ENCODE measurements at regions not wholly inside any gene's neighbourhood (a gene's known extent, or its start where the extent isn't known, plus 50 kb on each side); places are given as distances from the start of the nearest gene placed in this dataset.

DNA sequence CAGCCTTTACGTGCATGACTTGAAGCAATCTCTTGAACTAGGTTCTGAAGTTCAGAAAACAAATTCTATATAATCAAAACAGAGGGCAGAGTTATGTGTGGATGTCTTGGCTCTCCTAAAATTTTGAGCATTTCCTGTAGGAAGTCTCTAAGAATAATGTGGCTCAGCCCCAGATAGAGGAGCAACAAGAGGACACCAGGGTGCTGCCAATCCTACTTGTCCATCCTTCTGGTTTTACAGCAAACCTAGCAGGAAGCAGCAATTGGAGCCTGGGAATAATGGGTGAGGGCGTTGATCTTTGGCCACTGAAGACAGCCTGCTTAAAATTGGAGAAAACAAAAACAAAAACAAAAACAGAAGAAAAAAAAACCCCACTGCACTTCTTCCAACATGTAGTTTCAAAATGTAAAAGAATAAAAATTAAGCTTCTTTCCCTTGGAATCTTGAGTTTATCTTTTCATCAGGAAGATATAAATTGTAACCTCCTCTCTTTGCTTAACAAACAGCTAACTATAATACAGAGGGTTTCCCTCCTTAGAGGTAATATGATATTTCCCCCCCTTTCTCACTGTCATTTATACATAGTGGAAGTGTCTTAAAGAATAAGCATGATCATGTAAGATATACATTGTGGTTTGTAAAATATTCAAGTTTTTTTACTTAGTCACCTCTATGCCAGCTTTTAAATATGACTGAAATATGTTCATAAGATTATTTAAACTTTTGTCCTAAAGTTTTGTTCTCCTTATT, 130.6 kb downstream of the FBXO8 start:
- Mint-ChIP-seq H3K4me3 (no peak overlapping the region), H3K36me3 (no peaks in the 10 kb centered on the region), H3K4me1 (peaks cover 43% of the 10 kb centered on the region), H3K27me3 (ENCODE audit: low read depth) (no peaks in the 10 kb centered on the region), H3K9me3 (no peaks in the 10 kb centered on the region), H3K27ac (no peak overlapping the region)
- TF ChIP-seq CTCF (IDR thresholded peaks at IDR 0.05; ENCODE audit: unreplicated experiment), result no peak
- DNase-seq (ENCODE audit: low spot score in 2 of 2, unreplicated experiment in 2 of 2), result no peak

DNA sequence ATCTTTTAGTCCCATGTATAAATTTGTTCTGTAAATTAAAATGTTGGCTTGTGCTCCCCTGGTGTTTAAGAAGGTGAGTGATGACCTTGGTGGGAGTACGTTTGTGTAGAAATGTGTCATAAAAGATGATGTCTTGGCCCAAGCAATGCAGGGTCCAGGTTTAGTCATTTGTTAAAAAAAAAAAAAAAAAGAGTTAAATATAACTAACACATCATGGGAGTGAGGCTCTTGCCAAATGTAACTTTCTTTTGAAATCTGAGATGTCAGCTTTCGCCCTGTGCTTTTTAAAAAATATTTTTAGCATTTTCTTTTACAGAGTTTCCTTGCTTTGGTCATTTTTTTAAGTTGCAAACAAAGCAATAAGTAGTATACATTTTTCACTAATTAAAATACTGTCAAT, 135.6 kb downstream of the FBXO8 start:
- H3K9me3 Mint-ChIP-seq, result no peaks in the 10 kb centered on the region
- no peaks in the 10 kb centered on the region for H3K36me3 Mint-ChIP-seq
- no peak for TF ChIP-seq CTCF (IDR thresholded peaks at IDR 0.05; ENCODE audit: unreplicated experiment)
- peaks cover 9% of the 10 kb centered on the region for H3K4me1 Mint-ChIP-seq
- no peak for DNase-seq (ENCODE audit: low spot score in 2 of 2, unreplicated experiment in 2 of 2)
- peaks cover 18% of the 10 kb centered on the region for H3K27me3 Mint-ChIP-seq (ENCODE audit: low read depth)
- no peak overlapping the region for H3K27ac Mint-ChIP-seq
- H3K4me3 Mint-ChIP-seq, result no peak overlapping the region

- H3K27ac Mint-ChIP-seq, result no peak overlapping the region
- peaks cover 4% of the 10 kb centered on the region for H3K4me1 Mint-ChIP-seq
- H3K9me3 Mint-ChIP-seq, result no peaks in the 10 kb centered on the region
- no peak for TF ChIP-seq CTCF (IDR thresholded peaks at IDR 0.05; ENCODE audit: unreplicated experiment)
- peaks cover 18% of the 10 kb centered on the region for H3K27me3 Mint-ChIP-seq (ENCODE audit: low read depth)
- H3K36me3 Mint-ChIP-seq, result no peaks in the 10 kb centered on the region
- H3K4me3 Mint-ChIP-seq, result no peak overlapping the region
- DNase-seq (ENCODE audit: low spot score in 2 of 2, unreplicated experiment in 2 of 2), result no peak
Observed at GRCh38 chr4:174144106-174144505, 139.4 kb downstream of the FBXO8 start.

DNA sequence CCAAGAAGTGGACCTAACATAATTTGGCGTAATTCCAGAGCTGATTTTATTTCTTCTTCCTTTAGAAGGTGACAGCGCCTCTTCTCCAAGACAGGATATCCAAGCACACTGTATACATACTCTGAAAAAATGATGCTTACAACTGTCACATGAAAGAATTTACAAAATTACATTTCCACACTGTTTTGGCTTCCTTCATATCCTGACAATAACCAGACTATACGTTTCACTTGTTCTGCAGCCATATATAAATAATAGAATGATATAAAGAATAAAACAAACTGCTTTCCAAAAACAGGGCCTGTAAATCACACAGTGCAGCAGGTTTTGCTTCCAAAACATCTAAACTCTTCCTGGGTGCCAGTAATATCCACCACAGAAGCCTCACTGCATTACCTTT, 141.6 kb downstream of the FBXO8 start:
- TF ChIP-seq CTCF (IDR thresholded peaks at IDR 0.05; ENCODE audit: unreplicated experiment), result no peak
- Mint-ChIP-seq H3K4me1 (peaks cover 4% of the 10 kb centered on the region), H3K9me3 (no peaks in the 10 kb centered on the region), H3K4me3 (no peak overlapping the region), H3K36me3 (no peaks in the 10 kb centered on the region), H3K27me3 (ENCODE audit: low read depth) (peaks cover 15% of the 10 kb centered on the region), H3K27ac (no peak overlapping the region)
- no peak for DNase-seq (ENCODE audit: low spot score in 2 of 2, unreplicated experiment in 2 of 2)

DNA sequence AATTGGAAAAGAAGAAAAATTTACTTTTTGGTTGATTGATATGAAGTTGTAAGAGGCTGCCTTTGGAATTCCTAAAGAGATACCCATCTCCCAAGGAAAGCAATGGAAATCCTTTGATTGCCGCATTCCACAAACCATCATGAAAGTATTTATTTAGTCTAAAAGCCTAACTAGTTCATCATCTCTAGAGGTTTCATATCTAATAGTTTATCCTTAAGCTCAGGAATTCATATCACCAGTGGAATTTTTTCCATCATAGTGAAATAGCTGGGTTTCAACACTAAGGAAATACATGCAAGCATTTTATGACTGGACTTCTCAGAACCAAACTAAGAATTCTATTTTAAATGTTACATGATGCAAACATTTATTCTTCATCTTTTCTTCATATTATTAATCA, 144.9 kb downstream of the FBXO8 start:
- H3K27ac Mint-ChIP-seq, result no peak overlapping the region
- no peaks in the 10 kb centered on the region for H3K27me3 Mint-ChIP-seq (ENCODE audit: low read depth)
- H3K4me1 Mint-ChIP-seq, result peaks cover 21% of the 10 kb centered on the region
- TF ChIP-seq CTCF (IDR thresholded peaks at IDR 0.05; ENCODE audit: unreplicated experiment), result no peak
- no peak for DNase-seq (ENCODE audit: low spot score in 2 of 2, unreplicated experiment in 2 of 2)
- H3K9me3 Mint-ChIP-seq, result no peaks in the 10 kb centered on the region
- no peaks in the 10 kb centered on the region for H3K36me3 Mint-ChIP-seq
- no peak overlapping the region for H3K4me3 Mint-ChIP-seq

Measured in mesothelial cell of epicardium (in vitro differentiated cells).